Activated CD4-positive, CD25-positive, alpha-beta regulatory T cell treated with anti-CD3 and anti-CD28 coated beads, Interleukin-2, amount 50 U/mL, for 72 hours (primary cell): ENCODE measurements at regions not wholly inside any gene's neighbourhood (a gene's known extent, or its start where the extent isn't known, plus 50 kb on each side); places are given as distances from the start of the nearest gene placed in this dataset.

Experiments
- DNase-seq: peaks from one replicate; pipeline ENCODE4 v3.0.0; 2021

DNA sequence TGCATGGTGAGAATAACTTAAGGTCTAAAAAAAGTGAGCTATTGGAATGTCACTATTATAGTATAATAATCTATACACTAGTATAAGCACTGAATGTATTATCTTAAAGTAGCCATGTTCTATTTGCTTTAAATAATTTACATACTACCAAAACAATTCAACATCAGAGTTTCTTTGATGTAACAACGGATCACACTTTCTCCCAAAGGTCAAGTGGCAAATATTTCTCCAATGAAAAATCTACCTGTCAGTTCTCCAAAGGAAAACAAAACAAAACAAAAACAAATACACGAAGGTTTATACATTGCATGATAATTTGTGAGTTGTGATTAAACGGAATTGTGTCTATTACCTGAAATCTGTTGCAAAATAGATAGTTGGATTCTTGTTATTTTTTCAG lies 581.4 kb downstream of the USP25 start:
- no peak for DNase-seq

DNA sequence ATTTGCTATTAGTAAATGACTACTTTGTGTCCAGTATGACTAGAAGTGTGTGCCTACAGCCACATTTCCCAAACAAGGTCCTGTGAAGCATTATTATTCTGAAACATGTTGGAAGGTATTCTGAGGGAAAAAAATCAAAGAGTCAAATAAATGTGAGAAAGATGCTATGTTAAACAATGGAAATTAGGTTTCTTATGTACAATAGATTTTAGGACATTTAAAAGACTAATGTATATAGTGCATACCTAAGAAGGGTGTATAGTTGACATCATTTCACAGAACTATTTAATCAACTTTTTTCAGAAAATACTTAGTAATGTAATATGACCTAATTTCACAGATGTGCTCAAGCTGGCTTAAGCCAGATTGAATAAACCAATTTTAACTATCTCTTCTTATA lies 582.5 kb downstream of the USP25 start:
- DNase-seq = no peak

DNA sequence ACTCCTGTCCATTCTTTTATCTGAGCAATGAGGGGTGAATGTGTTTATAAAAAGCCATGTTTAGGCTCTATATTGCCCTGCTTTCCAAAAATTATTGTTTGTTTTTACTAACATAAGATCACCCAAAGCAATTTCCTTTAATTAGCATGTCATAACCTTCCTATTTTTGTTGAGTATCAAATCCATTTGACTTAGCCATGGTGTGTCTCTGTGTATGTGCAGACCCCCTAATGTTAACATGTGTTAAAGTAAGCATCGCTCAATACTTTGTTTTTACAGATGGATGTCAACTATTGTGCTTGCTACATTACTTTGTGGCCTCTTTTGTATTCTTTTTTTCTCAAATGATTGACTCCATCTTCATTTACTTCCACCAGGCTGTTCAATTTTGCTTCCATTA lies 585.4 kb downstream of the USP25 start:
- no peak for DNase-seq

DNA sequence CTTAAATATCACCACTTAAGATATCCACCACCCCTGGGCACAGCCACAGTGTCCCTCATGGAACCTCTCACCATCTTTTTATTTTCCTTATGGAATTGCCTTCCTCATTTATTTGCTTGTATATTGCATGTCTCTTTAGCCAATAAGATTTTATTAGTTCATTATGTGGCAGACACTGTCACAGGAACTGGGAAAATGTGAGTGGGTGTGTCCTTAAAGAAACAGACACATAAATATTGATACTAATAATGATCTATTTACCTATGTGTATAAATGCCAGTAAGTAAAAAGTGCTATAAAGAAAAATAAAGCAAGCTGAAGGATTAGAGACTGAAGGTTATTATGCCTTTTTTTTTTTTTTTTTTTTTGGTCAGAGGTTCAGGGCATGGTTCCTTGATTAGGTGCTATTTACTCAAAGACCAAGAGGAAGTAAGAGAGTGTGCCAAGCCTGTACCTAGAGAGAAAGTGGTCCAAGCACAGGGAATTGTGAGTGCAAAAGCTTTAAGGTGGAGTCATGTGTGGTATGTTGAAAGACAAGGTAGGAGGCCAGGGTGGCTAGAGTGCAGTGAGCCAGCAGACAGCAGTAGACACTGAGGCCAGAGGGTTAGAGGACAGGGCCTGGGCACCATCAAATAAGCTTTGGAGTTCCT lies 589.0 kb downstream of the USP25 start:
- no peak for DNase-seq

DNA sequence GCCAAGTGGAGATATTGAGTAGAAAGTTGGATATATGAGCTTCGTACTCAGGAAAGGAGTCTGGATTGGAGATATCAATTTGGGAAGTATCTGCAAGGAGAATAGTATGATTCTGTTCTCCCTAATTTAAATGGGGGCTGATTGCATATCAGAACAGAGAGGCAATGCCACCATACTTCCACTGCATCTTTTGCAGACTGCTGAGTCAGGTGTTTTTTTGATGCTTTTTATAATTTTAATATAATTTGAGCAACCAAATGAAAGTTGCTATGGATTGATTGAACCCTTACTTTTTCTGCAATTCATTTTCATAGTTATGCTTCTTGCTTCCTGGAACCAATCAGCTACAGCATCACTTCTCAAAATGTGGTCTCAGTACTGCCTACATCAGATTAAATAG lies 590.3 kb downstream of the USP25 start:
- DNase-seq = no peak

DNA sequence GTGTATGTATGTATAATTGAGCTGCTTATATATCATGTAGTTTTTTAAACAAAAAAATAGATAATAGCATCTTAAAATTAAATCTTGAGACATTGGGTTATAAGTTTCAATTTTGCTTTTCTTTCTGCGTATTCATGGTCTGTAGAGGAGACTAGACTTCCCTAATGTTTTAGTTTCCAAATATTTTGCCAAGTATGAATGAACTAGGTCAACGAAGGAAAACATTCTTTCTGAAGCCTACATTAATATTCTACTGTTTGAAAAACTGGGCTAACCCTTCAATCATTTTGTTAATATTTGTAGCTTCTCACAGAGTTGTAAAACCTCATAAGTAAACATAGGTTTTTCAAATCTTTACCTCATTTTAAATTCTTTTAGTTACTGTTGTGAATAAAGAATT lies 592.7 kb downstream of the USP25 start:
- DNase-seq = no peak

DNA sequence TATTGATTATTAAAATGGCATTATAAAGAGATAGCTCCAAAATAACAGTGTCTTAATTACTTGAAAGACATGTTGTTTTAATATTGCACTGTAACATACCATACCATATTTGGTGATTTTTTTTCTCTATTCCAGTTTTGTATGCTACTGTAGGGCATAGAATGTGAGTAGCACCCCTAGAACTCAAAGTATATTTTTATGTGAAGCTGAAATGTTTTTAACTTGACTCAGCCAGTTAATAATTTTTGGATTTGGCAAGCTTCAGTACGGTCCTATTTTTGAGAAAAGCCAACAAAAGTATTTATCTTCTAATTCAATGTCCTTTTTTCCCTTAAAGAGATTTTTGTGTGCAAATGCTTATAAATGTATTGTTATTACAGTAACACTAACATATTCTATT lies 593.8 kb downstream of the USP25 start:
- no peak for DNase-seq

DNA sequence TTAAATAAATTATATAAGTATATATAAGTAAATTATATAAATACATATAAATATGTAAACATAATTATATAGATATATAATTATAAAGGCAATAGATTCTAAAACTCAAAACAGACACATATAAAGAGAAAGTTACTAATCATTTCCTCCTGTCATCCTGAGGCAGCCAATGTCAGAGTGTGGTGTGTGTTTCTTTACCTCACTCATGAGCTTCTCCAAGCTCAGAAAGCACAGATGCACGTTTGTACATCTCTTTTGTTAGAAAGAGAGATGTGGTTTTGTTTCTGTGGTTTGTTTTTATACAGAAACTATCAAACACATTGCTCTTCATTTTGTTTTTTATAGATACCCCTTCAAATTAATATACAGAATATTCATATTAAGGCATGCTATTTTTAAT lies 594.8 kb downstream of the USP25 start:
- DNase-seq = no peak

DNA sequence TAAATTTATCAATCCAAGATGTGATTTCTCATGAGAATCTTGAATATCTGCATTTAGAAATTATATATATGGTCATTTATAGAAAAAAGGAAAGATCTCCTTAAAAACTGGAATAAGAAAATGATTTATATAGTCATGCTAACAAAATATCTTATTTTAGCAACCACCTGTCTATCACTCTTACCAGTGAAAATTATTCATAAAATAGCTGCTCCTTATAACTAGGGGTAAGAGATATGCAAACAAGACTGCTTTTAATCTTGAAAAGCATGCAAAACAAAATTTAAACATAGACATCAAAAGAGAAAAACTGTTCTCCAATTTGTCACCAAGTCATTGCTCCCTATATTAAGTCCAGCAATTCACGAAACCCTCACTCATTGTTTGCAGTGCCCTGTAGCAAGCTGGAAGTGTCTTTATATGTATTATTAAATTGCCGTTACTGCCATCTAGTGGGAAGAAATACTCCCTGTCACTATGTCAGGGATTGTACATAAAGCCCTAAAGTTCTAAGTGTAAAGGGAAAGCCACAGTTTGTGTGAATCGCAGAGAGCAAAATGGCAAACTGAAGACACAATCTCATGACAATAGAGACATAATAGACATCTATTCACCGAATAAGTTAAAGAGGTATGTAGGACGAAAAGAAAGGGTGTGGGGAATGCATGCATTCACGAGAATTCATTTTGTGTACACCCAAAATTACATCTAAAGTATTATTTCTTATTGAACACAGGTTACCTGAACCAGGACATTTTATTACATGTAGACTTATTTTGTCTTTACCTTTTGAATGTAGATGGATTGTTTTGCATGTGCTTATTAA lies 600.5 kb downstream of the USP25 start:
- no peak for DNase-seq

DNA sequence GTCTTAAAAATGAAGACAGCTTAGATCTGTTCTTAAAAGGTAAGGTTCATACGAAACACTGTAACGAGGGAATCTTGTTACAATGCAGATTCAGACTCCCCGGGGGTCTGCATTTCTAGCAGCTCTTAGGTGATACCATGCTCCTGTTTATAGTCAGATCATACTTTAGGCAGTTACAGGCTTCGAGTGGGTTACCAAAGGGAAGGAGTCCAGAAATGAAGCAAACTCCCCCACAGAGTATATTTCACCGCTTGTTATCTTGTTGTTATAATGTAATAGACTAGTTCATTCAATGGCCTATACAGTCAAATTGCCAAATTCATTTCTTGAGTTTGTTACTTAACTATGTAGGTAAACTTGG lies 601.1 kb downstream of the USP25 start:
- DNase-seq = no peak

DNA sequence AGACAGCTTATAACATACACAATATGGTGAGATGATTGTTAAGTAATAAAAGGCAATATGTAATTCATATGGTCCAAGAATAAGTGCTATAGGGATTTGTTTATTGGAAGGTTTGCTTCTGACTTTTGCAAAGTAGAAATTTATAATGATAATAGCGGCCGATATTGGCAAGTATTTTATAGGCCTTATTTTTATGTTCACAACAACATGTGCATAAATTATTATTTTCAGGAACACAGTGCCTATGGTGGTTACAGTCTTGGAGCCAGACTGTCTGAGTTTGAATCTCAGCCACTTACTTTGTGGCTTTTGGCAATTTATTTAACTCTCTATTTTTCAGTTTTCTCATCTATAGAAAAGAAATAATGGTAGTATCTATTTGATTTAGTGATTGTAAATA lies 607.5 kb downstream of the USP25 start:
- no peak for DNase-seq

DNA sequence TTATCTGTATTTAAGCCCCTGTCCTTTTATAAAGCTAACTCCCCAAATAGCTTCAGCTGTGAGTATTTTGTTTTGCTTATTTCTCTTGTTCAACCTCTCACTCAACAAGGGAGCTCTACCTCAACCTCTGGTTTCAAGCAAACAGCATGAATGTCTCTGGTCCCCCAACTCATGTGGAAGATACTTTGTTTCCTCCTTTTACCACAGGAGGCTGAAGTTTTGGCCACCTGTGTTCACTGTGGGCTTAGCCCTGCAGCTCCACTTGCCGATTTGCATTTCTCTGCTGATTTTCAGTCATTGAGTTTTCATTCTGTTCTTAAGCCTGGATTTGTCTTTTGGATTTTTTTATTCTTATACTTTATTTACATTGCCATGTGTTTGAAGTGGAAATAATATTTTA lies 613.1 kb downstream of the USP25 start:
- DNase-seq = no peak

DNA sequence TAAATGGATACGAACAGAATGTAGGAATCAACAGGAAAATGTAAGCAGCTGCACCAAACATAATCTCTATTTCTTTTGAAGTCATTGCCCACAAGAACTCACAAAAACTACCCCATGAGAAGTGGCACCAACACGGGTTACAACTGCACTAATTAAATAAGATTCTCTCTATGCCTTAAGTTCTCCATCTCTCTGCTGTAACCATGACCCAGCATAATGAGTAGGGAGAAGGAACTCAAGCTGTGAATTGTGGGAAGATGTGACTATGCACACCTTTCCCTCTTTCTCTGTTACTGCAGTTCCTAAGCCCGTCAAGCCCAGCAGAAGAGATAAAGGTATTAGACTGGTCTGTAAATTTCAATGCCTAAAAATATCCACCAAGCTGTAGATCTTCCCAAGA lies 614.0 kb downstream of the USP25 start:
- DNase-seq = no peak

DNA sequence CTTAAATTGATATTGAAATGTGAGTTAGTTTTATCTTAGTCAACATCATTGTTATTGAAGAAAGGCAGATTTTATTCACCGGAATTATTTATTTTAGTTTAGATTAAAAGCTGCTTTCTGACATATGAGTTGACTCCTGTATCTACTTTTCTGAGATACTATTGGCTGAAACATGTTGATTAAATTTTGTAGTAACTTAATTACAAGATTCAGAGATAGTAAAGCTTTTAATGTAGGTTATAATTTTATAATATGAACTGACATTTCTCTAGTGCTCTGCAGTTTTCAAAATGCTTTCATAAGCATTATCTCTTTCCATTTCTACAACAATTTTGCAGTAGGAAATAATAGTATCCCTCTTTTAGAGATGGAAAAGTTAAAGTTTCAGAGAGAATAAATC lies 616.0 kb downstream of the USP25 start:
- DNase-seq = no peak

DNA sequence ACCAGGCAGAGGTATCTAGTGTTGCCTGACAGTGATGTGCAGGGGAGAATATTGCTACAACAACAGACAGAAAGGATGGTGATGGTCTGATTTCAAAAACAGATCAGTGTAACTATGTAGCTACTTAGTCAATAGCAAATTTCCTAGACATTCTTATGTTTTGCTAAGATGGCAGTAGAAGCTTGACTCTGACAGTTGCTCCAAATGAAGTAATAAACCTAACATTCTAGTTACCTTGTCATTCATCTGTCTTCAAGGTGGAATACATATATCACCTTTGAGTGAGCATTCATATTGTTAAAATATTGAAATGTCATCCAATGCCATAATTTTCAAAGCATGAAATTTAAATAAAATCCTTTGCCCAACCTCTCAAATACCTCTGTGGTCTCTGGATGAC lies 617.4 kb downstream of the USP25 start:
- DNase-seq = no peak

DNA sequence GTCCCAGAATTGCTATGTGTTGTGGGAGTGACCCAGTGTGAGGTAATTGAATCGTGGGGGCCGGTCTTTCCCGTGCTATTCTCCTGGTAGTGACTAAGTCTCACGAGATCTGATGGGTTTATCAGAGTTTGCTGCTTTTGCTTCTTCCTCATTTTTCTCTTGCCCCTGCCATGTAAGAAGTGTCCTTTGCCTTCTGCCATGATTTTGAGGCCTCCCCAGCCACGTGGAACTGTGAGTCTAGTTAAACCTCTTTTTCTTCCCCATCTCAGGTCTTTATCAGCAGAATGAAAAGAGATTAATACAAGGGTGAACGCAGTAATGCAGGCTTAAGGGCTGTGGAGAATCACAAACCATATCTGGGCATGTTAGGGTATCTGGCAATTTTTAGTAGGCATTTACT lies 624.0 kb downstream of the USP25 start:
- DNase-seq = no peak

DNA sequence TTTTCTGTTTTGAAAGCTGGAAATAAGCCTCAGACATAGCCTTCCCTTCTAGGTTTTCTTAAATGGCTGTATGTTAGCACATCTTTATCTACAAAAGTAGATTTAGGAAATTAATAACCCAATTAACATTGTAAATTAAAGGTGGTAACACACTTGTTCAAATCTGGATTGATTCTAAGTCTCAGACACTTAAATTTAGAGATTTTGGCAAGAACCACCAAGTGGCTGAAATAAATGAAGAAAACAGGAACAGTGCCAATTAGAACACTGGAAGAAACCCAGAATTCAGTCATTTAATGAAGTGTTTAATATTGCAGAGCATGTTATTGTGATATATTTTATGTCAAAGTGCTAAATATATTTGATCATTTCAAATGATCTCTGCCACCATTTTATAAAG lies 628.2 kb downstream of the USP25 start:
- no peak for DNase-seq

DNA sequence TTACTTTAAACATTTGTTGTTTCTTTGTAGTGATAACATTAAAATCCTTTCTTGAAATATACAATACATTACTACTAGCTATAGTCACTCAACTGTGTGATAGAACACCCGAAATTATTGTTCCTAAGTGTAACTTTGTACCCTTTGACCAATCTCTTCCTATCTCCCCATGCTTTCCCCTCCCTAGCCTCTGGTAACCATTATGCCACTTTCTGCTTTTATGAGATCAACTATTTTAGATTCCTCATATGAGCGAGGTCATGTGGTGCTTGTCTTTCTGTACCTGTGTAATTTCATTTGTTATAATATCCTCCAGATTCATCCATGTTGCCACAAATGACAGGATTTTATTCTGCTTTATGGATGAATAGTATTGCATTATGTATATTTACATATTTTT lies 629.0 kb downstream of the USP25 start:
- DNase-seq = no peak

DNA sequence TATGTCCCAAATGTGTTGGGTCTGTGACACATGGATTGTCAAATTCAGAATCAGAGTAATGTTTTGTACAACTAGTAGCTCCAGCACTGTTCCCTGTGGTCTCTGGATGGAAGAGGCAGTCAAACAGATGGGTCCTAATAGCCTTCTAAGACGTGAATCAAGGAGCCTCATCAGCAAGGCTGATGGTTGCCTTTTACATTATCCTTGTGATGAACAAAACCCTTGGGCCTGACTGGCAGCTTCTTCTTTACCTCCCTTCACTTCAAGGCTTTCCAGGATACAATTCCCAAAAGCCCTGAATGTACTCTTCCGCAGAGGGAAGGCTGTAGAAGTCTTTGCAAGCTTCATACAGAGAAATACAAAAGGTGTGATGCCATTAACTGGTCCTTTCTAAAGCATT lies 633.3 kb downstream of the USP25 start:
- no peak for DNase-seq

DNA sequence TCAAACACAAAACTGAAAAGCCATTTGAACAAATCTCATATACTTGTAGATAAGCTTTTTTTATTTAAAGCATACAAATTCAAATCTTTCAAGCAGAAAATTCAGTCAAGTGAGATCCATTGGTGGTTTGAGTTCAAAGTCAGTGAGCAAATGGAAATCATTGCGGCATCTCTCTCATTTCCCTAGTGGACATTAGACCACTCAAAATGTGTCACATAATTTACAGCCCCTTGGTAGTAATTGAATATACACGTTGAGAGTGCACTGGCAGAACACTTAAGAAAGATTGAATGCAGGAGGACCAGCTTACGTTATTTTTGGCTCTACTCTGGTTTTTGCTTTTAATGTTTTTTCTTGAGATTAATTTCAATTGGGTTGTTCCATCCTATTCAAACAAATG lies 633.7 kb downstream of the USP25 start:
- DNase-seq = no peak

DNA sequence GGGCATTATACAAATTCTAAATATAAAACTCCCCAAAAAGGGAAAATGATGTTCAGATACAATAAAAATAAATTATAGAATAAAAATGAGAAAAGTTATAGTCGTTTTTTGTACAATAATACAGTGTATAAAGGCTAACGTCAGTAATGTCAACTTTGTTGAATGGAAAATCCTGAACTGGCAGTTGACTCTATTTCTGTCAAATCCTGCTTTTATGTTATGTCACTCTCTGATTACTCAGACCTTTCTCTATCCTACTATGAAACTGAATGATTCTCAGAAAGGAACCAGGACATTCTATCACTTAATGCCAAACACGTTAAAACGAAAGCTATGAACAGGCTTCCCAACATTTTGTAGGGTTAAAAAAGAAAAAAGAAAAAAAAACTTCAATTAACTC lies 636.4 kb downstream of the USP25 start:
- DNase-seq = no peak

DNA sequence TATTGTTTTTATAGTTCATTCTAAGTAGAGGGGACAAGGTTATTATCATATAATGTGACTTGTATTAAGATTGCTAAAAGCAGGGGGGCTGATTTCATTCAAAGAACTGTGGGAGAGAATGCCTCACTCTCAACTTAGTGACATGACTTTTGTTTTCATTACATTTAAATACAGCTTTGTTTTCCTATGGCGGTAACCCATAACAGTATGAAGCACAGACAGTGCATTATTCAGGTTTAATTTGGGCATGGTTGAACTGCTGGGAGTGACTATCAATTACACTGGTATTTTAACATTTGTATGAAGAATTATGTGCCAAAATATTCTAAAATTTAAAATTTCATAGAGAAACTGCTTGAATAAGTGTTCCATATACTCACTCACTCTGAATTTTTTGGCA lies 637.3 kb downstream of the USP25 start:
- no peak for DNase-seq

DNA sequence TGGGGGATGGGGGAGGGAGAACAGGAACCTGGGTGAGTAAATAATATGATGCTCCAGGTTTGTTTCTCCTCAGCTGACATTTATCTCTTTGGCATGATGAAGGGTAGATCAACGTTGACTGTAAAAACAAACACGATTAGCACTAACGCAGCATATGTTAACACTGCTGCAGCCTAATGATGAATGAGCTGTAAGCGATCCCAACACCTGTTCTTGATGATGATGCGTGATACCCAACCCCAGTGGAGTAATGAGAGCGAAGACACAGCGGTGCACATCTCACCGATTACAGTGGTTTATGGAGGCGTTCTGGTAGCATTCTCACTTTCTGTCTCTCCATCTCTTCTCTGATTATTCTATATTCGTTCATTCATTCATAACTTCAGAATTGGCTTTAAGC lies 640.4 kb downstream of the USP25 start:
- DNase-seq = no peak

DNA sequence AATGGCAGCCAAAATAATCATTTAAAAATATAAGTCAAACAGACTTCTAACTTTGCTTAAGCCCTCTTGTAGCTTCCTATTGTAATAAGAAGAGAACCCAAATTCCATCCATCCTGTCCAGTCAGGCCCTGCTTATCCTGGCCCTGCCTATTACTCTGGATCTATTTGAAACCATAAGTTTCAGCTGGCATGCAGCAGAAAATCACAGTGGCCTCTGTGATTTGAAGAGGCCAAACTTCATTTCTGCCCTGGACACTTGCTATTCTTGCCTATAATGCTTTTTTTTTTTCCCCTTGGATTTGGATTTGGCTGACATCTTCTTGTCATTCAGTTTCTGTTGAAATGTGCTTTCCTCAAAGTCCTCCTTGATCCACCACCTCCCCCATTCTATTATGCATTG lies 642.8 kb downstream of the USP25 start:
- no peak for DNase-seq

DNA sequence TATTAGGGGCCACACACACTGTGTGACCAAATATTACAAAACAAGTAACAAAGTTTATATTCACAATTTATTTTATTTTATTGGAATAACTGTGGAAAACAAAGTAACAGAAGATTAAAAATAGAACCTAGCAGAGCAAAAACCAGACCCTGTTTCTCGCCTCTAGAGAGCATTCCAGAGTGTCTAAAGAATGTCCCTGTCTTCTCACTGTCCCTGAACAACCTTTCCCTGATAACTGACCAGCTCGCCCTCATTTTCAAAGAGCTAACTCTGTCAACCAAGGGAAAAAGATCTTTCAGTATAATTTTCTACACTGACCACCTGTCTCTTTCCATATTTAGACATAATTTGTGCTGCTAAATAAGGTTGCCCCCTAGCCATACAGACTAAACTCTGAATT lies 646.9 kb downstream of the USP25 start:
- DNase-seq = no peak
